ENCODE measurements at regions not wholly inside any gene's neighbourhood (a gene's known extent, or its start where the extent isn't known, plus 50 kb on each side); places are given as distances from the start of the nearest gene placed in this dataset.

DNA sequence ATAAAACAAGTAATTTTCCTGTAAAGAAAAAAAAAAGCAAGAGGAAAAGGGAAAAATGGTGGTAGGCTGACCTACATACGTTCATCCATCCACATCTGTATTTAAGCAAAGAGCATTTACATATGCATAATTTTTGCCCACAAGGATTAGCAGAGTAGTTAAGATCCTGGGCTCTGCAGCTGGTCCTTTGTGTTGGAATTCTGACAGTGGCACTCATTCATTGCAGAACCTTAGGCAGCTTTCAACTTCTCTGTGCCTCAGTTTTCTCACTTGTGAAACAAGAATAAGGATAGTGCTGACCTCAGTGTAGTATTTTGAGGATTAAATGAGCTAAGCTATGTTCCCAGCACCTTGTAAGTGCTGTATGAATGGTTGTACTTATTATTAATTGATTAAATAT lies 211.3 kb downstream of the ARL4C start:
- no peak for DNase-seq (ENCODE audit: low read depth)
- no peaks in the 10 kb centered on the region for H3K36me3 ChIP-seq (ENCODE audit: control insufficient read depth, insufficient read depth, low read length)
- H3K4me3 ChIP-seq (ENCODE audit: low read depth, low read length) = no peak overlapping the region
- no peaks in the 10 kb centered on the region for H3K27me3 ChIP-seq (ENCODE audit: control insufficient read depth, insufficient read depth, low read length)
- TF ChIP-seq, protein P1, sequence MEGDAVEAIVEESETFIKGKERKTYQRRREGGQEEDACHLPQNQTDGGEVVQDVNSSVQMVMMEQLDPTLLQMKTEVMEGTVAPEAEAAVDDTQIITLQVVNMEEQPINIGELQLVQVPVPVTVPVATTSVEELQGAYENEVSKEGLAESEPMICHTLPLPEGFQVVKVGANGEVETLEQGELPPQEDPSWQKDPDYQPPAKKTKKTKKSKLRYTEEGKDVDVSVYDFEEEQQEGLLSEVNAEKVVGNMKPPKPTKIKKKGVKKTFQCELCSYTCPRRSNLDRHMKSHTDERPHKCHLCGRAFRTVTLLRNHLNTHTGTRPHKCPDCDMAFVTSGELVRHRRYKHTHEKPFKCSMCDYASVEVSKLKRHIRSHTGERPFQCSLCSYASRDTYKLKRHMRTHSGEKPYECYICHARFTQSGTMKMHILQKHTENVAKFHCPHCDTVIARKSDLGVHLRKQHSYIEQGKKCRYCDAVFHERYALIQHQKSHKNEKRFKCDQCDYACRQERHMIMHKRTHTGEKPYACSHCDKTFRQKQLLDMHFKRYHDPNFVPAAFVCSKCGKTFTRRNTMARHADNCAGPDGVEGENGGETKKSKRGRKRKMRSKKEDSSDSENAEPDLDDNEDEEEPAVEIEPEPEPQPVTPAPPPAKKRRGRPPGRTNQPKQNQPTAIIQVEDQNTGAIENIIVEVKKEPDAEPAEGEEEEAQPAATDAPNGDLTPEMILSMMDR (IDR thresholded peaks at IDR 0.05; ENCODE audit: insufficient read depth, low read length, poor library complexity, severe bottlenecking) = no peak

DNA sequence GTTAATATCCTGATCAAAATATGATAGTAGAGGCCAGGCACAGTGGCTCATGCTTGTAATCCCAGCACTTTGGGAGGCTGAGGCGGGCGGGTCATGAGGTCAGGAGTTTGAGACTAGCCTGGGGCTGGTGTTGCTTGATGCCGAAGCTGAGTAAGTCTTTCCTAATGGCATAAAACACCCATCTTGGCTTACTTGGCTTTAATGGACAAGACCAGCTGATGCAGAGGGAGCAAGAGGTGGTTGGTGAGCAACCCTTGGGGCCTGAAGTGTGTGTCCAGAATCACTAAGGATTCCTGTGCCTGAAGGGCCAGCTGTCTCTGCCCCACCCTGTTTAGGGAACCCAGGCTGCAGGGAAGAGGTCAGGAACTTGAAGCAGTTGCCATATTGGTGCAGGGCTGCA lies 217.2 kb downstream of the ARL4C start:
- Histone ChIP-seq H3K4me3 (ENCODE audit: low read depth, low read length) (no peak overlapping the region), H3K36me3 (ENCODE audit: control insufficient read depth, insufficient read depth, low read length) (no peaks in the 10 kb centered on the region), H3K27me3 (ENCODE audit: control insufficient read depth, insufficient read depth, low read length) (no peaks in the 10 kb centered on the region)
- no peak for DNase-seq (ENCODE audit: low read depth)
- TF ChIP-seq, protein P1 (IDR thresholded peaks at IDR 0.05; ENCODE audit: insufficient read depth, low read length, poor library complexity, severe bottlenecking) = no peak

DNA sequence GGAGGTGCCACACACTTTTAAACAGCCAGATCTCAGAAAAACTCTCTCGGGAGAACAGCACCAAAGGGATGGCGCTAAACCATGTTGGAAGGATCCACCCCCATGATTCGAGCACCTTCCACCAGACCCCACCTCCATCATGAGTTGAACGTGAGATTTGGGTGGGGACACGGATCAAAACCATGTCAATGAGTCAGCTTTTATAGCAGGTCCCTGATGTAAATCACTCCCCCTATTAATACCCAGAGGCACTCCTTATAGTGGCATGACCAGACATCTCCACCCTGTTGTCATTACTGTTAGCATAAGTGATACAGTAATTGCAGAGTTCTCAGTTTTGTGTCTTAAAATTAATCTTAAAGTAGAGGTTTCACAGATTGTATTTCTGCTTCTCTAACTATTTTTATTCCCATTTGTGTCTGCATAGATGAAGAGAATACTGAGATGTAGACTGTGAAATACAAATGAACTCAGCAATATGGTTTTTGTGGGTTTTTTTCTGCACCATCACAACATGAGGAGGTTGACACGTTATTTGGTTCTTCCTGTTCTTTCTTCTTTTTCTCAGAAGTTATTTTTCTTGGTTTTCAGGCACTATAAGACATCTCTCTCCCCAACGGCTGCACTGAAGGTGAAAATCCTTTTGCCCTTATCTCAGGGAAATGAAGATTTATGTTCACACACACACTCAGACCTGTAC lies 218.2 kb downstream of the ARL4C start:
- Histone ChIP-seq H3K27me3 (ENCODE audit: control insufficient read depth, insufficient read depth, low read length) (no peaks in the 10 kb centered on the region), H3K4me3 (ENCODE audit: low read depth, low read length) (no peak overlapping the region), H3K36me3 (ENCODE audit: control insufficient read depth, insufficient read depth, low read length) (no peaks in the 10 kb centered on the region)
- no peak for DNase-seq (ENCODE audit: low read depth)
- TF ChIP-seq, protein P1 (IDR thresholded peaks at IDR 0.05; ENCODE audit: insufficient read depth, low read length, poor library complexity, severe bottlenecking) = no peak

DNA sequence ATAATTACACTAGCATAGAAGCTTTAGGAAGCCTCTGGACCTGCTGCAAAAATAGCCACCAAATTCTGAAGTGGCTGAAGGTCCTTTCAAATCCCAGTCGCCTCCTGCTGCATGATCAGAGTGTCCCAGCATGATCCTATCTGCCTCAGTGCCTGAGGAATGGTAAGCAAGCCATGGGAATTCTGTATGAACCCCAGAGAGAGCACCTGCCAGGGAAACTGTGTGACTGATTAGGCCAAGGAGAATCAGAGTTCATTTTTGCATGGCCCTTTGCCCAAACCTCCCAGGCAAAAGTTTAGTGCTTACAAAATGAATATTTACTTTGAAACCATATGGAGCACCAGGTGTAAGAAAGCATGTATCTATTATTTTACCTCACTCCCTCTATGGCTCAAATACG lies 221.4 kb downstream of the ARL4C start:
- Histone ChIP-seq H3K36me3 (ENCODE audit: control insufficient read depth, insufficient read depth, low read length) (no peaks in the 10 kb centered on the region), H3K4me3 (ENCODE audit: low read depth, low read length) (no peak overlapping the region), H3K27me3 (ENCODE audit: control insufficient read depth, insufficient read depth, low read length) (no peaks in the 10 kb centered on the region)
- TF ChIP-seq, protein P1 (IDR thresholded peaks at IDR 0.05; ENCODE audit: insufficient read depth, low read length, poor library complexity, severe bottlenecking) = no peak
- no peak for DNase-seq (ENCODE audit: low read depth)

DNA sequence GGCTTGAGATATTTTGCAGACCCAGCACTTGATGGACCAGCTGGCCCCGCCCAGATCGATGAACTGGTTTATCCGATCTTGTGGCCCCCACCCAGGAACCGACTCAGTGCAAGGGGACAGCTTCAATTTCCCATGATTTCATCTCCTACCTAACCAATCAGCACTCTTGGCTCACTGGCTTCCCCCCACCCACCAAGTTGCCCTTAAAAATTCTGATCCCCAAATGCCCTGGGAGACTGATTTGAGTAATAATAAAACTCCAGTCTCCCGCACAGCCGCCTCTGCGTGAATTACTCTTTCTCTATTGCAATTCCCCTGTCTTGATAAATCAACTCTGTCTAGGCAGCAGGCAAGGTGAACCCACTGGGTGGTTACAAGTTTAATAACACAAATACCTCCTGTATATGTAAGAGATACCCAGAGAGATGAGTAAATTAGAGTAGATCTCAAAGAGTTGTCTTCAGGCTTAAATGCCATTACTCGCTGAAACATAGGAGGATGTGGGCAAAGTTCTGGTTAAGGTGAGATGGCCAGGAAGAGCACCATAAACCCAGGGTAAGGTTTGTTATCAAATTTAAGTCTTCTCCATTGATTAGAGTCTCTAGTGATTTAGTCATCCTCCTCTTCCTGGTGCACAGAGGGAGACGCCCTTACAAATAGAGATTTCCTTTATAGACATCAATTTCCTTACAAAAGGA lies 222.8 kb downstream of the ARL4C start:
- Histone ChIP-seq H3K4me3 (ENCODE audit: low read depth, low read length) (no peak overlapping the region), H3K36me3 (ENCODE audit: control insufficient read depth, insufficient read depth, low read length) (no peaks in the 10 kb centered on the region), H3K27me3 (ENCODE audit: control insufficient read depth, insufficient read depth, low read length) (no peaks in the 10 kb centered on the region)
- TF ChIP-seq, protein P1 (IDR thresholded peaks at IDR 0.05; ENCODE audit: insufficient read depth, low read length, poor library complexity, severe bottlenecking) = no peak
- DNase-seq (ENCODE audit: low read depth) = no peak
